Neural cell (in vitro differentiated cells): ENCODE measurements at regions not wholly inside any gene's neighbourhood (a gene's known extent, or its start where the extent isn't known, plus 50 kb on each side); places are given as distances from the start of the nearest gene placed in this dataset.
"Not testable (repeated sequence)": the region's sequence is repeated elsewhere in the genome, so short reads cannot be mapped to it uniquely, and the experiment has no call there.

Experiments
- EZH2 ChIP-seq: fragments of 200-600, 300-800 bp; shearing (Covaris generic), sonication (generic); IDR thresholded peaks from 2 replicates; pipeline ENCODE4 v1.6.1; 2014; ENCODE audit warnings: antibody characterized with exemption, low read length, borderline replicate concordance, mild to moderate bottlenecking; ENCODE audit not compliant: insufficient read depth, poor library complexity, severe bottlenecking
- MXI1 ChIP-seq: fragments of 450-650 bp; conservative IDR thresholded peaks from 2 replicates; pipeline ENCODE4 v1.6.1; 2014; ENCODE audit warnings: antibody characterized with exemption, mild to moderate bottlenecking; ENCODE audit not compliant: poor library complexity, severe bottlenecking
- POLR2AphosphoS5 ChIP-seq: IDR thresholded peaks from 2 replicates; pipeline ENCODE4 v1.6.1; 2012
- RAD21 ChIP-seq: fragments of 450-650 bp; conservative IDR thresholded peaks from 2 replicates; pipeline ENCODE4 v1.6.1; 2014; ENCODE audit warnings: antibody characterized with exemption, mild to moderate bottlenecking, moderate library complexity
- SMC3 ChIP-seq: fragments of 450-650 bp; conservative IDR thresholded peaks from 2 replicates; pipeline ENCODE4 v1.6.1; 2014; ENCODE audit warnings: antibody characterized with exemption, mild to moderate bottlenecking, moderate library complexity; ENCODE audit not compliant: poor library complexity
- TF ChIP-seq, protein P1 (sequence below): fragments of 450-650 bp; IDR thresholded peaks from 2 replicates; pipeline ENCODE4 v1.5.1; 2014; ENCODE audit warnings: antibody characterized with exemption, mild to moderate bottlenecking, moderate library complexity; ENCODE audit not compliant: poor library complexity, severe bottlenecking

DNA sequence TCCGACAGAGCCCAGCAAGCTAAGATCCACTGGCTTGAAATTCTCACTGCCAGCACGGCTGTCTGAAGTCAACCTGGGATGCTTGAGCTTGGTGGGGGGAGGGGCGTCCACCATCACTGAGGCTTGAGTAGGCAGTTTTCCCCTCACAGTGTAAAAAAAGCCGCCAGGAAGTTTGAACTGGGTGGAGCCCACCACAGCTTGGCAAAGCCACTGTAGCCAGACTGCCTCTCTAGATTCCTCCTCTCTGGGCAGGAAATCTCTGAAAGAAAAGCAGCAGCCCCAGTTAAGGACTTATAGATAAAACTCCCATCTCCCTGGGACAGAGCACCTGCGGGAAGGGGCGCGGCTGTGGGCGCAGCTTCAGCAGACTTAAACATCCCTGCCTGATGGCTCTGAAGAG is 68.7 kb upstream of the LIPC start:
- TF ChIP-seq, protein P1, sequence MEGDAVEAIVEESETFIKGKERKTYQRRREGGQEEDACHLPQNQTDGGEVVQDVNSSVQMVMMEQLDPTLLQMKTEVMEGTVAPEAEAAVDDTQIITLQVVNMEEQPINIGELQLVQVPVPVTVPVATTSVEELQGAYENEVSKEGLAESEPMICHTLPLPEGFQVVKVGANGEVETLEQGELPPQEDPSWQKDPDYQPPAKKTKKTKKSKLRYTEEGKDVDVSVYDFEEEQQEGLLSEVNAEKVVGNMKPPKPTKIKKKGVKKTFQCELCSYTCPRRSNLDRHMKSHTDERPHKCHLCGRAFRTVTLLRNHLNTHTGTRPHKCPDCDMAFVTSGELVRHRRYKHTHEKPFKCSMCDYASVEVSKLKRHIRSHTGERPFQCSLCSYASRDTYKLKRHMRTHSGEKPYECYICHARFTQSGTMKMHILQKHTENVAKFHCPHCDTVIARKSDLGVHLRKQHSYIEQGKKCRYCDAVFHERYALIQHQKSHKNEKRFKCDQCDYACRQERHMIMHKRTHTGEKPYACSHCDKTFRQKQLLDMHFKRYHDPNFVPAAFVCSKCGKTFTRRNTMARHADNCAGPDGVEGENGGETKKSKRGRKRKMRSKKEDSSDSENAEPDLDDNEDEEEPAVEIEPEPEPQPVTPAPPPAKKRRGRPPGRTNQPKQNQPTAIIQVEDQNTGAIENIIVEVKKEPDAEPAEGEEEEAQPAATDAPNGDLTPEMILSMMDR, result not testable (repeated sequence)
- not testable (repeated sequence) for TF ChIP-seq EZH2, RAD21, SMC3, MXI1, POLR2AphosphoS5
